ENCODE measurements at regions not wholly inside any gene's neighbourhood (a gene's known extent, or its start where the extent isn't known, plus 50 kb on each side); places are given as distances from the start of the nearest gene placed in this dataset.
"Not testable (repeated sequence)": the region's sequence is repeated elsewhere in the genome, so short reads cannot be mapped to it uniquely, and the experiment has no call there.

GRCh38 chr5:165405340-165405739 lies 1899.9 kb downstream of the MAT2B start:
- Histone ChIP-seq H3K27ac (no peak overlapping the region), H3K4me3 (no peak overlapping the region)

DNA sequence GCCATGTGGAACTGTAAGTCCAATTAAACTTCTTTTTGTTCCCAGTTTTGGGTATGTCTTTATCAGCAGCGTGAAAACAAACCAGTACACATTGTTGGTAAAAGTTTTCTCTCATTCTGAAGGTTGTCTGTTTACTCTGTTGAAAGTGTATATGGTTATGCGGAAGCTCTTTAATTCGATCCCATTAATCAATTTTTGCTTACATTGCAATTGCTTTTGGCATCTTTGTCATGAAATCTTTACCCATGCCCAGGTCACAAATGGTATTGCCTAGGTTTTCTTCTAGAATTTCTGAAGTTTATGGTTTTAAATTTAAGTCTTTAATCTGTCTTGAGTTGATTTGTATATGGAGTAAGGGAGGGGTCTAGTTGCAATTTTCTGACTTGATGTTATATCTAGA lies 1901.9 kb downstream of the MAT2B start:
- H3K4me3 ChIP-seq, result no peak overlapping the region
- no peak overlapping the region for H3K27ac ChIP-seq

- Histone ChIP-seq H3K27ac (no peak overlapping the region), H3K4me3 (no peak overlapping the region)
Observed at GRCh38 chr5:165410476-165410875, 1905.1 kb downstream of the MAT2B start.

- not testable (repeated sequence) for H3K27ac ChIP-seq, H3K4me3 ChIP-seq
Observed at GRCh38 chr5:165411532-165411931, 1906.1 kb downstream of the MAT2B start.

DNA sequence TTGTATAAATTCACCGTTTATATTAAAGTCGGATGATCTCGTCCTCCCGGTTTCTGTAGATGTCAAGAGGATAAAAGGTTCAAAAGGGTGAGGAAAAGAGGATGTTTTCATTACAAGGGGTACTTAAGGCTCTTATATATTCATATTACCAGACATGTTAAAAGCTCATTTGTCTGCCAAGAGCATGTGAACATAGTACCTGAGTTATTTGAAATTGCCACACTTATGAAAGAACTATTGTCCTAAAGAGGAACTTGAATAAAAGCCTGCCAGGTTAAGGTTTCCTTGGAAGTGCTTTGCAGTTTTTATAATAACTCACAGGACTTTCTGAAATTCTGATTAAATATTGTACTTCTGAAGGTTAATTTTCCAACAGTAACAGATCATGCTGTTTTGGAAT lies 1915.1 kb downstream of the MAT2B start:
- Histone ChIP-seq H3K4me3 (no peak overlapping the region), H3K27ac (no peak overlapping the region)

DNA sequence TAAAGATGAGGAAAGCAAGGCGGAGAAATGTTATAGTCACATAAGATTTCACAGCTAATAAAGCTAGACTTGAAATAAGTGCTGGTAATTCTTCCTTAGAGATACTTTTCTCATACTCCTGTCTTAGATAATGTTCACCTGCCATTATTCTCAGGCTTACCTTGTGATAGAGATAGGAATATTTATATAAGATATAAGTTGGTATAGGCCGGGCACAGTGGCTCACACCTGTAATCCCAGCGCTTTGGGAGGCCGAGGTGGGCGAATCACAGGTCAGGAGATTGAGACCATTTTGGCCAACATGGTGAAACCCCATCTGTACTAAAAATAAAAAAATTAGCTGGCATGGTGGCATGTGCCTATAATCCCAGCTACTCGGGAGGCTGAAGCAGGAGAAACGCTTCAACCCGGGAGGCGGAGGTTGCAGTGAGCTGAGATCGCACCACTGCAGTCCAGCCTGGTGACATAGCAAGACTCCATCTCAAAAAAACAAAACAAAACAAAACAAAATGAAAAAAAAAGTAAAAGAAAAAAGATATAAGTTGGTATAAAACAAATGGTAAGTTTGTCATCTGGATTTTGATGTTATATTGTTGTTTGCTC lies 1918.4 kb downstream of the MAT2B start:
- no peak overlapping the region for H3K4me3 ChIP-seq
- no peak overlapping the region for H3K27ac ChIP-seq

GRCh38 chr5:165425594-165425993 lies 1920.2 kb downstream of the MAT2B start:
- H3K4me3 ChIP-seq, result no peak overlapping the region
- H3K27ac ChIP-seq, result no peak overlapping the region

DNA sequence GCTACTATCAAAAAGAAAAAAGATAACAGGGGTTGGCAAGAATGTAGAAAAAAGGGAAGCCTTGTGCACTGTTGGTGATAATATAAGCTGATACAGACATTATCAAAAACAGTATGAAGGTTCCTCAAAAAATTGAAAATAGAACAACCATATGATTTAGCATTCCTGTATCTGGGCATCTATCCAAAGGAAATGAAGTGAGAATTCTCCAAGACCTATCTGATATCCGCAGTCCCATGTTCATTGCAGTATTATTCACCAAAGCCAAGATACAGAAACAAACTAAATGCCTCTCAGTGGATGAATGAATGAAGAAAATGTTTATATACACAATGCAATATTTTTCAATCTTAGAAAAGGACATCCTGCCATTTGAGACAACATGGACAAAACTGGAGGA lies 1943.3 kb downstream of the MAT2B start:
- Histone ChIP-seq H3K4me3 (no peak overlapping the region), H3K27ac (no peak overlapping the region)

GRCh38 chr5:165457859-165458481 lies 1952.6 kb downstream of the MAT2B start:
- H3K27ac ChIP-seq, result no peak overlapping the region
- H3K4me3 ChIP-seq, result no peak overlapping the region

DNA sequence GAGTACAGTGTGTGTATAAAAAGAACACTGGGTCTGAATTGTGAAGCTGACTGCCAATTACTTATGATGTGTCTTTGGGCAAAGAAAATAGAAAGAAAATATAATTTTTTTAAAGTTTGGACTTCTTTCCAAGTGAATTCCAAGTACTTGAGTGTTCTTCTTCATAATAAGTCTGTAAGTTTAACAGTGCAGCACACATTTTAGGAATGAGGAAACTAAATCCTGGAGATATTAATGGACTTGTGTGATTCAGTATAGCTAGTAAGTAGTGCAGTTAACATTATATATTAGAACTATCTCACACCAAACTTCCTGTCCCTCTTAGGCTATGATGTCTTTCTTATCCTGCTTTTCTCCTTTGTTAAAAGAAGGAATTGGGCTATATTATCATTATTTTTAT lies 1953.8 kb downstream of the MAT2B start:
- Histone ChIP-seq H3K4me3 (no peak overlapping the region), H3K27ac (no peak overlapping the region)

DNA sequence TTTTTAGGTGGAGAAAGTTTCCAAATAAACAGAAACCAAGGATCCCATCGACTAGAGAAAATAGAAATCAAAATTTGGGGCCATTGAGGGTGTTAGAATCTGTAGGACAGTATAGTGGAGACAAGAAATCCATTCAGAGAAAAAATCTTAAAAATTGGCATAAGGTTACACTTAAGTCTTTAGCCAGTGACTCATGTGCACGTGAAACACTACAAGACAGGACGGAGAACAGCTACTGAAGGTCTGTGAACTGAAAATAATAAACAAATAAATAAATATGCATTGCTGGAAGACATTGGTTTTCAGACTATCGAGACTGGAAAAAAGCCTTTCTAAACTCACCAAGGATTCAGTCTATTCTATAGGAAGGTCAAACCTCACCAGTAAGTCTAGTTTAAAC lies 1955.5 kb downstream of the MAT2B start:
- no peak overlapping the region for H3K27ac ChIP-seq
- no peak overlapping the region for H3K4me3 ChIP-seq

- H3K4me3 ChIP-seq, result no peak overlapping the region
- no peak overlapping the region for H3K27ac ChIP-seq
Observed at GRCh38 chr5:165477546-165477945, 1972.1 kb downstream of the MAT2B start.

DNA sequence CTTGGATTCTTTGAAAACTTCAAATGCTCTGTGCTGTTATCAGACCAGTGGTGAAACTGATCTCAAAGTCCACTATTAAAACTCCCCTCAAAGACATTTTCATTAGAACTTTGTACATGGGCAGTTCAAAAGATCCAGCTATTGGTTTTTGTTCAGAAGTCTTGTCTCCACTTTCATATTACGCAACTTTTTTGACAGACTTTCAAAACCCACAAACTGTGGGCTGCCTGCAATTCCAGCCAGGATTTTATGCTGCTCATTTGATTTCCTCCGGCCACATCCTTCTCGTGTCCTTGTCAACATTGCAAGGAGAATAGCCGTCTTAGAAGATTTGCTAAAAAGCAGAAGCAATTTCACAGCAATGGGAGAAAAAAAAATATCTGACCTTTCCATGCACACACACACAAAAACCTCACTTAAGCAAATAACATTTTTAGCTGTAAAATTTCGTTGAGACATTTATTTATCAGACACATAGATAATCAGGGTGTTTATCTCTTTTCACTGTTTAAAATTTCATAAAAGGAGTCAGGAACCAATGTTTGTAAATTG lies 1990.5 kb downstream of the MAT2B start:
- Histone ChIP-seq H3K4me3 (no peak overlapping the region), H3K27ac (no peak overlapping the region)

- Histone ChIP-seq H3K27ac (no peak overlapping the region), H3K4me3 (no peak overlapping the region)
Observed at GRCh38 chr5:165497707-165498106, 1992.3 kb downstream of the MAT2B start.

GRCh38 chr5:165502893-165503691 lies 1997.7 kb downstream of the MAT2B start:
- no peak overlapping the region for H3K27ac ChIP-seq
- H3K4me3 ChIP-seq, result no peak overlapping the region

GRCh38 chr5:165504674-165505073 lies 1999.3 kb downstream of the MAT2B start:
- Histone ChIP-seq H3K4me3 (no peak overlapping the region), H3K27ac (no peak overlapping the region)

DNA sequence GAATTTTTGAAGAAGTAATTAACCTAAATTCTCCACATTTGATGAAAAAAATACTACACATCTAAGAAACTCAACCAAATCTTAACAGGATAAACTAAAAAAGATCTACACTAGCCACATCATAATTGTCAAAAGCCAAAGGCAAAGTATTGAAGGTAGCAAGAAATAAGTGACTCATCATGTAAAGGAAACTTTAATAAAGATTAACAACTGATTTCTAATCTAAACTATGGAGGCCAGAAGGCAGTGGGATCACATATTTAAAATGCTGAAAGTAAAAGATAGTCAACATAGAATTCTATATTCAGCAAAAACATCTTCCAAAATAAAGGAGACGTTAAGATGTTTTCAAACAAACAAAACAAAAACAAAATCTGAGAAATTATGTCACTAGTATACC lies 2002.9 kb downstream of the MAT2B start:
- H3K4me3 ChIP-seq, result no peak overlapping the region
- H3K27ac ChIP-seq, result no peak overlapping the region

GRCh38 chr5:165508861-165509260 lies 2003.4 kb downstream of the MAT2B start:
- Histone ChIP-seq H3K4me3 (no peak overlapping the region), H3K27ac (no peak overlapping the region)

DNA sequence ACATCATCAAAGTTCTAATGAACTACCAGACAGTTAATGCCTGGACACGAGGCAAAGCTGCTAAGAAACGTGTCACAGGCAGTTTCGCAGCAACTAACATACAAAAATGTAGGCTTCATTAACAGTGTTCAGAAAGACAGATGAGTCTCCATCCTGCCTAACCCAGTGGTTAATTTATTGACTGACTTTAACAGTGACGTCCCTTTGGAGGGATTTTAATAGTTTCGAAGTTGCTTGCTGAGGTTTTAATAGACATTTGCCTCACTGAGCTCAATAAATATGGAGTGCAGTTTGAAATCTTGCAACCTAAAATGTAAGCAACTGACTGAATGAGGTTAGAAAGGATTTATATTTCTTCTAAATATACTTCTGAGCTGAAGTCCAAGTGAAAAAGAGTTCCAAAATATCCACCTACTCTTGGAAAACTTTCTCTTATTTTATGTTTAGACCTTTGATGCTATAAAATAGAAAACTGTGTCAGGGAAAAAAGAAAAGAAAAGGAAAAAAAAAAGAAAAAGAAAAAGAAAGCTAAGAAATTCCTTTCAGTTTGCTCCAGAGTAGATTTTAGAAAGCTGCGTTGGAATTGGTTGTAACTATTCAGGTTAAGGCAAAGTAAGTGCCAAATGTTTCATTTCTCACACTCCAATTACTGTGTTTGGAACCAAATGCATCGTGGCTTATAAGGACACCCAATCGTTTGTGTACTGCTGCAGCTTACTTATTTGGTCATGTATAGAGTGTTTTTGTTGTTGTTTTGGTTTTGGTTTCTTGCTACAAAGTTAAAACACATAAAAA lies 2016.6 kb downstream of the MAT2B start:
- Histone ChIP-seq H3K27ac (no peak overlapping the region), H3K4me3 (no peak overlapping the region)

GRCh38 chr5:165525271-165525670 lies 2019.9 kb downstream of the MAT2B start:
- no peak overlapping the region for H3K27ac ChIP-seq
- H3K4me3 ChIP-seq, result no peak overlapping the region
